ENCODE measurements at regions not wholly inside any gene's neighbourhood (a gene's known extent, or its start where the extent isn't known, plus 50 kb on each side); places are given as distances from the start of the nearest gene placed in this dataset.

DNA sequence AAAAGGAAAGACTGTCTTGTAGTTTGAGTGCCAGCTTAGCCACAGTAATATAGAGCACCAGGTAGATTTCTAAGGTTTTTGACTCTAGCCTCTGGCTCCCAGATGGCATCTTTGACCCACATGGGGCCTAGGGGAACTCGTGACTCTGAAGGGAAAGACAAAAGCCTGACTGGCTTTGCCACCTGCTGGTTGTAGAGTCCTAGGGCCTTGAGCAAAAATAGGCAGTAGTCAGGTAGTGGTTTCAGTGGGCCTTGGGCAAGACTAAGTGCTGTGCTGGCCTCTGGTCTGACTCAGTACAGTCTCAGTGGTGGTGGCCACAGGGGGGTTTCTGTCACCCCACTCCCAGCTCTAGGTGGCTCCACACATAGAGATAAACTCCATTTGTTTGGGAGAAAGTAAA lies 349.4 kb downstream of the FAM181B start (continued):
- TF ChIP-seq, protein P1, sequence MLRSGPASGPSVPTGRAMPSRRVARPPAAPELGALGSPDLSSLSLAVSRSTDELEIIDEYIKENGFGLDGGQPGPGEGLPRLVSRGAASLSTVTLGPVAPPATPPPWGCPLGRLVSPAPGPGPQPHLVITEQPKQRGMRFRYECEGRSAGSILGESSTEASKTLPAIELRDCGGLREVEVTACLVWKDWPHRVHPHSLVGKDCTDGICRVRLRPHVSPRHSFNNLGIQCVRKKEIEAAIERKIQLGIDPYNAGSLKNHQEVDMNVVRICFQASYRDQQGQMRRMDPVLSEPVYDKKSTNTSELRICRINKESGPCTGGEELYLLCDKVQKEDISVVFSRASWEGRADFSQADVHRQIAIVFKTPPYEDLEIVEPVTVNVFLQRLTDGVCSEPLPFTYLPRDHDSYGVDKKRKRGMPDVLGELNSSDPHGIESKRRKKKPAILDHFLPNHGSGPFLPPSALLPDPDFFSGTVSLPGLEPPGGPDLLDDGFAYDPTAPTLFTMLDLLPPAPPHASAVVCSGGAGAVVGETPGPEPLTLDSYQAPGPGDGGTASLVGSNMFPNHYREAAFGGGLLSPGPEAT (IDR thresholded peaks at IDR 0.05; ENCODE audit: low read depth) = no peak
- TF ChIP-seq BRCA1 (IDR thresholded peaks at IDR 0.05; ENCODE audit: low read depth, low read length) = no peak
- no peak for TF ChIP-seq TAF1 (IDR thresholded peaks at IDR 0.05; ENCODE audit: borderline replicate concordance, low read depth, low read length)
- no peak for TF ChIP-seq RBBP5 (conservative IDR thresholded peaks at IDR 0.05)

DNA sequence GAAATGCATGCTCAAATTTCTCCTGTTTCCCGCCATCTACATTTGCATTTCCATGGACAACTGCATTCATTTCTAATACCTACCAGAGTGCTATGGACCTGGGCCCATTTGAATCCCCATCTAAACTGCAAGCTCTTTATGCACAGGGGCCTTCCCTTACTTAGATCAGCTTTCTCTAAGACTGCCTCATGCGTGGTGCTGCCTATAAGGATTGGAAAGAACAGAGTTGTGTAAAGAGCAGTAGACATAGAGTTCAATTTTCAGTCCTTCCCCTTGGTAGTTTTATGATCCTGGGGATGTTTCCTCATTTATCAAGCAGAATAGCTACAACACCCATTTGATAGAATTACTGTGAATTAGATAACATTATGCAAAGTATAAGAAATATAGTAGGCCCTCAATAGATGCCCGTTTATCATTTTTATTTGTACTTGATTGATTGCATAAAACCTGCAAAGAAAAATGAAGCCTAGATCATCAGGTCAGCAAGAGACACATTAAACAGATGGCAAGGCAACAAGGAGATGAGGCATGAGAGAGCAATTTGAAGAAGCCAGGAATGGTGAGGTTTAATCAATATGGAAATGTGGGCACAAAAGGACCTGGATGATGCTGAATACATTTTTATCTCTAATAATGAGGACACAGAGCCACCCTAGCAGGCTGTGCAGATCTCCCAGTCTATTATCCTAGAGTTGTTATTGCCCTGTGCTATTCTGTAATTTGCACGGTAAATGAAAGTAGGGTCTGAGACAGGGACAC lies 359.7 kb downstream of the FAM181B start:
- ChIA-PET POLR2A (no interaction called here), RAD21 (ENCODE audit: unreplicated experiment) (no interaction called here), SMC1A (ENCODE audit: uncharacterized antibody, unreplicated experiment) (no interaction called here), CTCF (no interaction called here)
- H3K4me2 ChIP-seq (ENCODE audit: control insufficient read depth, insufficient read depth) = no peak overlapping the region
- no peaks in the 10 kb centered on the region for H3K4me1 ChIP-seq (ENCODE audit: control insufficient read depth, insufficient read depth, low read length)
- no TSS peak for BruUV-seq (replicated peaks)
- H2AFZ ChIP-seq (ENCODE audit: control insufficient read depth, low read depth, low read length) = no peak overlapping the region
- FAIRE-seq = no peak
- no peak for TF ChIP-seq POLR2AphosphoS2 (IDR thresholded peaks at IDR 0.05; ENCODE audit: low read depth, low read length)
- TF ChIP-seq, protein P2, sequence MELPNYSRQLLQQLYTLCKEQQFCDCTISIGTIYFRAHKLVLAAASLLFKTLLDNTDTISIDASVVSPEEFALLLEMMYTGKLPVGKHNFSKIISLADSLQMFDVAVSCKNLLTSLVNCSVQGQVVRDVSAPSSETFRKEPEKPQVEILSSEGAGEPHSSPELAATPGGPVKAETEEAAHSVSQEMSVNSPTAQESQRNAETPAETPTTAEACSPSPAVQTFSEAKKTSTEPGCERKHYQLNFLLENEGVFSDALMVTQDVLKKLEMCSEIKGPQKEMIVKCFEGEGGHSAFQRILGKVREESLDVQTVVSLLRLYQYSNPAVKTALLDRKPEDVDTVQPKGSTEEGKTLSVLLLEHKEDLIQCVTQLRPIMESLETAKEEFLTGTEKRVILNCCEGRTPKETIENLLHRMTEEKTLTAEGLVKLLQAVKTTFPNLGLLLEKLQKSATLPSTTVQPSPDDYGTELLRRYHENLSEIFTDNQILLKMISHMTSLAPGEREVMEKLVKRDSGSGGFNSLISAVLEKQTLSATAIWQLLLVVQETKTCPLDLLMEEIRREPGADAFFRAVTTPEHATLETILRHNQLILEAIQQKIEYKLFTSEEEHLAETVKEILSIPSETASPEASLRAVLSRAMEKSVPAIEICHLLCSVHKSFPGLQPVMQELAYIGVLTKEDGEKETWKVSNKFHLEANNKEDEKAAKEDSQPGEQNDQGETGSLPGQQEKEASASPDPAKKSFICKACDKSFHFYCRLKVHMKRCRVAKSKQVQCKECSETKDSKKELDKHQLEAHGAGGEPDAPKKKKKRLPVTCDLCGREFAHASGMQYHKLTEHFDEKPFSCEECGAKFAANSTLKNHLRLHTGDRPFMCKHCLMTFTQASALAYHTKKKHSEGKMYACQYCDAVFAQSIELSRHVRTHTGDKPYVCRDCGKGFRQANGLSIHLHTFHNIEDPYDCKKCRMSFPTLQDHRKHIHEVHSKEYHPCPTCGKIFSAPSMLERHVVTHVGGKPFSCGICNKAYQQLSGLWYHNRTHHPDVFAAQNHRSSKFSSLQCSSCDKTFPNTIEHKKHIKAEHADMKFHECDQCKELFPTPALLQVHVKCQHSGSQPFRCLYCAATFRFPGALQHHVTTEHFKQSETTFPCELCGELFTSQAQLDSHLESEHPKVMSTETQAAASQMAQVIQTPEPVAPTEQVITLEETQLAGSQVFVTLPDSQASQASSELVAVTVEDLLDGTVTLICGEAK (IDR thresholded peaks at IDR 0.05; ENCODE audit: borderline replicate concordance) = no peak
- no peak for TF ChIP-seq CHD2 (IDR thresholded peaks at IDR 0.05; ENCODE audit: borderline replicate concordance, low read depth, low read length)
- TF ChIP-seq HCFC1 (IDR thresholded peaks at IDR 0.05; ENCODE audit: low read length) = no peak
- TF ChIP-seq KLF5 (IDR thresholded peaks at IDR 0.05; ENCODE audit: partially characterized antibody) = no peak
- TF ChIP-seq, protein P3, sequence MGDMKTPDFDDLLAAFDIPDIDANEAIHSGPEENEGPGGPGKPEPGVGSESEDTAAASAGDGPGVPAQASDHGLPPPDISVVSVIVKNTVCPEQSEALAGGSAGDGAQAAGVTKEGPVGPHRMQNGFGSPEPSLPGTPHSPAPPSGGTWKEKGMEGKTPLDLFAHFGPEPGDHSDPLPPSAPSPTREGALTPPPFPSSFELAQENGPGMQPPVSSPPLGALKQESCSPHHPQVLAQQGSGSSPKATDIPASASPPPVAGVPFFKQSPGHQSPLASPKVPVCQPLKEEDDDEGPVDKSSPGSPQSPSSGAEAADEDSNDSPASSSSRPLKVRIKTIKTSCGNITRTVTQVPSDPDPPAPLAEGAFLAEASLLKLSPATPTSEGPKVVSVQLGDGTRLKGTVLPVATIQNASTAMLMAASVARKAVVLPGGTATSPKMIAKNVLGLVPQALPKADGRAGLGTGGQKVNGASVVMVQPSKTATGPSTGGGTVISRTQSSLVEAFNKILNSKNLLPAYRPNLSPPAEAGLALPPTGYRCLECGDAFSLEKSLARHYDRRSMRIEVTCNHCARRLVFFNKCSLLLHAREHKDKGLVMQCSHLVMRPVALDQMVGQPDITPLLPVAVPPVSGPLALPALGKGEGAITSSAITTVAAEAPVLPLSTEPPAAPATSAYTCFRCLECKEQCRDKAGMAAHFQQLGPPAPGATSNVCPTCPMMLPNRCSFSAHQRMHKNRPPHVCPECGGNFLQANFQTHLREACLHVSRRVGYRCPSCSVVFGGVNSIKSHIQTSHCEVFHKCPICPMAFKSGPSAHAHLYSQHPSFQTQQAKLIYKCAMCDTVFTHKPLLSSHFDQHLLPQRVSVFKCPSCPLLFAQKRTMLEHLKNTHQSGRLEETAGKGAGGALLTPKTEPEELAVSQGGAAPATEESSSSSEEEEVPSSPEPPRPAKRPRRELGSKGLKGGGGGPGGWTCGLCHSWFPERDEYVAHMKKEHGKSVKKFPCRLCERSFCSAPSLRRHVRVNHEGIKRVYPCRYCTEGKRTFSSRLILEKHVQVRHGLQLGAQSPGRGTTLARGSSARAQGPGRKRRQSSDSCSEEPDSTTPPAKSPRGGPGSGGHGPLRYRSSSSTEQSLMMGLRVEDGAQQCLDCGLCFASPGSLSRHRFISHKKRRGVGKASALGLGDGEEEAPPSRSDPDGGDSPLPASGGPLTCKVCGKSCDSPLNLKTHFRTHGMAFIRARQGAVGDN (IDR thresholded peaks at IDR 0.05) = no peak
- no peak for DNase-seq (ENCODE audit: low read depth, low spot score)
- 46% methylated on average over 4 of the region's 4 CpGs for WGBS (ENCODE audit: insufficient coverage, insufficient replicate concordance, low lambda C conversion rate, missing lambda C conversion rate)
- in situ Hi-C loops (cut with MboI) = no loop called here
- H3K9ac ChIP-seq (ENCODE audit: control insufficient read depth, insufficient read depth, low read length) = no peak overlapping the region
- no peaks in the 10 kb centered on the region for H3K9me3 ChIP-seq (replicated peaks; ENCODE audit: control insufficient read depth, insufficient read depth, low read length)
- intact Hi-C loops (cut with micrococcal nuclease; ENCODE audit: unreplicated experiment) = no loop called here
- no peak for ATAC-seq
- H4K20me1 ChIP-seq (ENCODE audit: control insufficient read depth, insufficient read depth) = no peaks in the 10 kb centered on the region
- no peak overlapping the region for H3K4me3 ChIP-seq
- H3K79me2 ChIP-seq (ENCODE audit: control insufficient read depth, insufficient read depth, low read length) = no peaks in the 10 kb centered on the region
- H3K27ac ChIP-seq (ENCODE audit: control insufficient read depth, insufficient read depth) = no peak overlapping the region
- no peaks in the 10 kb centered on the region for H3K27me3 ChIP-seq (replicated peaks in 1 of 2; ENCODE audit: control insufficient read depth in 2 of 2, insufficient read depth in 2 of 2, low read length in 1 of 2)
- H3K36me3 ChIP-seq (ENCODE audit: control insufficient read depth in 2 of 2, insufficient read depth in 2 of 2, low read length in 1 of 2) = no peaks in the 10 kb centered on the region
